AML-193 (cell line): ENCODE measurements at regions not wholly inside any gene's neighbourhood (a gene's known extent, or its start where the extent isn't known, plus 50 kb on each side); places are given as distances from the start of the nearest gene placed in this dataset.
A peak's percentile ranks its signal among the peaks of the same experiment; 100 is the strongest.
"Not testable (repeated sequence)": the region's sequence is repeated elsewhere in the genome, so short reads cannot be mapped to it uniquely, and the experiment has no call there.

Experiments
- DNase-seq, 2 experiments: peaks; one replicate each; lab custom pipeline; 2025; lab: John Stamatoyannopoulos, UW

GRCh38 chr3:162398554-162398953 is 901.9 kb downstream of the OTOL1 start:
- DNase-seq = no peak

GRCh38 chr3:162400697-162401096 is 904.1 kb downstream of the OTOL1 start:
- no peak for DNase-seq

GRCh38 chr3:162411556-162411955 is 914.9 kb downstream of the OTOL1 start:
- not testable (repeated sequence) for DNase-seq

GRCh38 chr3:162421721-162422120 is 925.1 kb downstream of the OTOL1 start:
- DNase-seq = no peak

- no peak for DNase-seq
Measured at GRCh38 chr3:162428192-162428591, 931.6 kb downstream of the OTOL1 start.

GRCh38 chr3:162435750-162436149 is 939.1 kb downstream of the OTOL1 start:
- no peak for DNase-seq

GRCh38 chr3:162436826-162437225 is 940.2 kb downstream of the OTOL1 start:
- no peak for DNase-seq

- no peak for DNase-seq
Measured at GRCh38 chr3:162437480-162437879, 940.9 kb downstream of the OTOL1 start.

- DNase-seq = no peak
Measured at GRCh38 chr3:162441716-162442115, 945.1 kb downstream of the OTOL1 start.

GRCh38 chr3:162443376-162443775 is 946.8 kb downstream of the OTOL1 start:
- no peak for DNase-seq

GRCh38 chr3:162468791-162469190 is 972.2 kb downstream of the OTOL1 start:
- DNase-seq = no peak

- DNase-seq = no peak
Measured at GRCh38 chr3:162487138-162487537, 990.5 kb downstream of the OTOL1 start.

- peak in 1 of 2 experiments; percentile 2 for DNase-seq
Measured at GRCh38 chr3:162489853-162490252, 993.2 kb downstream of the OTOL1 start.

GRCh38 chr3:162491952-162492351 is 995.3 kb downstream of the OTOL1 start:
- no peak for DNase-seq

GRCh38 chr3:162492446-162493081 is 996.0 kb downstream of the OTOL1 start:
- DNase-seq = no peak

- DNase-seq = no peak
Measured at GRCh38 chr3:162498626-162499025, 1002.0 kb downstream of the OTOL1 start.

GRCh38 chr3:162507397-162507796 is 1010.8 kb downstream of the OTOL1 start:
- no peak for DNase-seq

GRCh38 chr3:162512488-162512887 is 1015.9 kb downstream of the OTOL1 start:
- no peak for DNase-seq

- no peak for DNase-seq
Measured at GRCh38 chr3:162517110-162517509, 1020.5 kb downstream of the OTOL1 start.

GRCh38 chr3:162521669-162522068 is 1025.1 kb downstream of the OTOL1 start:
- DNase-seq = no peak

- DNase-seq = no peak
Measured at GRCh38 chr3:162525066-162525742, 1028.6 kb downstream of the OTOL1 start.

GRCh38 chr3:162525771-162526170 is 1029.2 kb downstream of the OTOL1 start:
- no peak for DNase-seq

GRCh38 chr3:162534431-162534830 is 1037.8 kb downstream of the OTOL1 start:
- no peak for DNase-seq

- no peak for DNase-seq
Measured at GRCh38 chr3:162538491-162538890, 1041.9 kb downstream of the OTOL1 start.
